Stomach (tissue), 8 donors: ENCODE measurements at regions not wholly inside any gene's neighbourhood (a gene's known extent, or its start where the extent isn't known, plus 50 kb on each side); places are given as distances from the start of the nearest gene placed in this dataset.

Experiments
- DNase-seq, 2 donors: peaks; one replicate each; pipeline versions ENCODE4 v3.0.0 to v3.0.0-alpha.2; 2013 to 2019
- H3K27ac ChIP-seq, 5 donors: fragments of 200-600 bp in 4 of 5; sonication (generic) in 4 of 5; one replicate each; pipeline ENCODE4 v1.5.1; 2013 to 2019; ENCODE audit warnings: mild to moderate bottlenecking in 1 of 5, moderate library complexity in 1 of 5
- H3K27me3 ChIP-seq, 3 donors: fragments of 200-600 bp; sonication (generic); one replicate each; pipeline ENCODE4 v1.5.1; 2017 to 2019; ENCODE audit warnings: mixed run types in 1 of 3
- H3K36me3 ChIP-seq, 4 donors: fragments of 200-600 bp; sonication (generic); 1 replicate in 3 of 4; 2 replicates in 1 of 4; pipeline ENCODE4 v1.5.1; 2016 to 2019
- H3K4me1 ChIP-seq, 4 donors: fragments of 200-600 bp; sonication (generic); one replicate each; pipeline ENCODE4 v1.5.1; 2016 to 2019
- H3K4me3 ChIP-seq, 4 donors: fragments of 200-600 bp; sonication (generic) in 3 of 4; one replicate each; pipeline ENCODE4 v1.5.1; 2016 to 2019; ENCODE audit warnings: mild to moderate bottlenecking in 1 of 4
- H3K9me3 ChIP-seq, 4 donors: fragments of 200-600 bp; sonication (generic); one replicate each; pipeline ENCODE4 v1.5.1; 2016 to 2019
- CTCF ChIP-seq, 7 experiments: fragments of 450-650 bp in 4 of 7; fragments of 200-600 bp in 3 of 7; sonication (generic) in 3 of 7; IDR thresholded peaks; one replicate each; pipeline ENCODE4 v1.5.1; 2016 to 2019; ENCODE audit warnings: antibody characterized with exemption in 7 of 7, control low read depth in 2 of 7, mild to moderate bottlenecking in 1 of 7
- EP300 ChIP-seq: sonication (generic); formaldehyde crosslinking; IDR thresholded peaks from one replicate; pipeline ENCODE4 v1.6.1; 2017; ENCODE audit warnings: antibody characterized with exemption
- POLR2A ChIP-seq, 4 donors: fragments of 450-650 bp; IDR thresholded peaks; one replicate each; pipeline ENCODE4 v1.6.1; 2016; ENCODE audit warnings: antibody characterized with exemption in 4 of 4, control low read depth in 2 of 4, mild to moderate bottlenecking in 1 of 4, moderate library complexity in 1 of 4
- POLR2AphosphoS5 ChIP-seq, 3 donors: sonication (generic); formaldehyde crosslinking; IDR thresholded peaks; one replicate each; pipeline ENCODE4 v1.6.1; 2016; ENCODE audit warnings: antibody characterized with exemption in 3 of 3
- WGBS, 5 donors: extraction: QIAGEN DNeasy Blood & Tissue Kit in 3 of 5; methylation state at CpG; one replicate each; pipeline versions ENCODE4 v1.1.5 to v1.1.7; 2013 to 2018; 5-methylcytosine and 5-hydroxymethylcytosine counted together
- intact Hi-C: fragments of 100-400 bp; cut with DNase I; formaldehyde crosslinking; loops from one replicate; pipeline ENCODE4 v1.15.1; 2023; ENCODE audit warnings: low total_unique reads
- donor health status: healthy with polysubstance abuse.
- donor health status: Bipolar disorder and iron deficiency.
- donor health status: healthy.

- H3K36me3 ChIP-seq: no peaks in the 10 kb centered on the region
- peaks cover 0 to 12% (median 5%) of the 10 kb centered on the region in 4 donors for H3K4me1 ChIP-seq
- no peaks in the 10 kb centered on the region for H3K27me3 ChIP-seq
- intact Hi-C loops: no loop called here
- no peak overlapping the region for H3K27ac ChIP-seq
- DNase-seq: no peak
- no peak overlapping the region for H3K4me3 ChIP-seq
- no peak for TF ChIP-seq POLR2AphosphoS5 (IDR thresholded peaks at IDR 0.05)
- no peak for TF ChIP-seq POLR2A (IDR thresholded peaks at IDR 0.05)
- no peak for TF ChIP-seq EP300
- TF ChIP-seq CTCF (IDR thresholded peaks at IDR 0.05): no peak
- 77 to 89% (median 80%) methylated on average over 2 of the region's 2 CpGs for WGBS, 5 donors
- H3K9me3 ChIP-seq: no peaks in the 10 kb centered on the region
Observed at GRCh38 chr17:62876063-62876462, 67.9 kb upstream of the MARCHF10 start.

DNA sequence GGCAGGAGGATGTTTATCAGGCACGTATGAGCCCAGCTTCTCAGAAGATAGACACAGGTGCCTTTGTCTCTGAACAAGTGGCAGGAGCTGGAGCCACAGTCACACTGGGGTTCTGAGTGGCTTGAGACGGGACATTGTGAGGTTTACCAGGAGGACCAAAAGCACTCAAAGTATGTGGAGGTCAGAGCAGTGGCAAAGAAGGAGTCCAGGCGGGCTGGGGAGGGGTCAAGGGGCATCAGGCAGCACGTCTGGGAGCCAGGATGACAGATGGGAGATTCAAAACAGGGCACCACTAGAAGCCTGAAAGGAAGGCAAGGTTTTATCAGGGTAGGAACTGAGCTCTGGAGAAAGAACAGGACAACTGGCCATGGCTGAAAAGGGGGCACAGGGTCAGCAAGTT, 67.2 kb upstream of the MARCHF10 start:
- Histone ChIP-seq H3K36me3 (no peaks in the 10 kb centered on the region), H3K9me3 (no peaks in the 10 kb centered on the region), H3K27ac (no peak overlapping the region), H3K4me1 (peaks cover 0 to 12% (median 5%) of the 10 kb centered on the region in 4 donors), H3K4me3 (no peak overlapping the region), H3K27me3 (no peaks in the 10 kb centered on the region)
- TF ChIP-seq POLR2AphosphoS5 (IDR thresholded peaks at IDR 0.05) (no peak), POLR2A (IDR thresholded peaks at IDR 0.05) (no peak), EP300 (no peak), CTCF (IDR thresholded peaks at IDR 0.05) (no peak)
- intact Hi-C loops: no loop called here
- WGBS, 5 donors: 66 to 88% (median 83%) methylated on average over 4 of the region's 4 CpGs
- DNase-seq: no peak

DNA sequence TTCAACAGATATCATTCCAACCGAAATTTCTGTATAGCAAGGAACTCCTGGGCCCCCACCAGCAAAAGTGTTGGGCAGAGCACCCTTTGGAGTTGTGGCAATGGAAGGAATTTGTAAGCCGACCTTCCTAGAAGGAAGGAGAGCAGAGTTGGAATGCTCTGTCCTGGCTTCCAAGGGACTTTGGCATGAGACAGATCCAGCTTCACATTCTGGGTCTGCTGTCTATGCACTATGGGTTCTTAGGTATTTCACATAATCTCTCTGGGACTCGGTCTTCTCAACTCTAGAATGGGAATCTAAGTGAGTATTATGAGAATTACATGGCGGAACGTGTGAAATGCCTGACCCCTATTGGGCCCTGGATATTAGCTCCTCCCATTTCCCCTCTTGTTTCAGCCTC, 63.2 kb upstream of the MARCHF10 start:
- DNase-seq: no peak
- intact Hi-C loops: no loop called here
- TF ChIP-seq POLR2AphosphoS5 (IDR thresholded peaks at IDR 0.05) (no peak), CTCF (IDR thresholded peaks at IDR 0.05) (no peak), POLR2A (IDR thresholded peaks at IDR 0.05) (no peak), EP300 (no peak)
- Histone ChIP-seq H3K4me1 (peaks cover 0 to 3% (median under 1%) of the 10 kb centered on the region in 4 donors), H3K36me3 (no peaks in the 10 kb centered on the region), H3K9me3 (no peaks in the 10 kb centered on the region), H3K27me3 (no peaks in the 10 kb centered on the region), H3K4me3 (no peak overlapping the region), H3K27ac (no peak overlapping the region)
- WGBS, 5 donors: 87 to 94% (median 91%) methylated on average over 5 of the region's 5 CpGs

- intact Hi-C loops: no loop called here
- Histone ChIP-seq H3K27ac (no peak overlapping the region), H3K4me3 (no peak overlapping the region), H3K9me3 (no peaks in the 10 kb centered on the region), H3K4me1 (no peaks in the 10 kb centered on the region), H3K36me3 (no peaks in the 10 kb centered on the region), H3K27me3 (peaks cover 0 to 3% (median 0%) of the 10 kb centered on the region in 3 donors)
- TF ChIP-seq POLR2AphosphoS5 (IDR thresholded peaks at IDR 0.05): no peak
- TF ChIP-seq POLR2A (IDR thresholded peaks at IDR 0.05): no peak
- TF ChIP-seq EP300: no peak
- TF ChIP-seq CTCF (IDR thresholded peaks at IDR 0.05): no peak
- WGBS, 5 donors: 48 to 72% (median 70%) methylated on average over 8 of the region's 8 CpGs
- DNase-seq: no peak
Observed at GRCh38 chr17:62870552-62870971, 62.4 kb upstream of the MARCHF10 start.
